ENCODE measurements at regions not wholly inside any gene's neighbourhood (a gene's known extent, or its start where the extent isn't known, plus 50 kb on each side); places are given as distances from the start of the nearest gene placed in this dataset.

GRCh38 chr13:70336866-70337265 lies 228.6 kb upstream of the KLHL1 start:
- no peak overlapping the region for H3K27ac ChIP-seq (ENCODE audit: low read depth, low read length)
- H3K9me3 ChIP-seq (ENCODE audit: control insufficient read depth, insufficient read depth, low read length), result peaks cover 4% of the 10 kb centered on the region; the same call in 1 of the 2 replicates
- DNase-seq (ENCODE audit: low read depth, low spot score), result no peak
- POLR2A ChIA-PET, result no interaction called here
- no peaks in the 10 kb centered on the region for H3K27me3 ChIP-seq (ENCODE audit: control insufficient read depth, insufficient read depth, low read length)
- H3K4me3 ChIP-seq (ENCODE audit: low read depth, low read length), result no peak overlapping the region
- CTCF ChIA-PET, result no interaction called here
- TF ChIP-seq CTCF (IDR thresholded peaks at IDR 0.05; ENCODE audit: low read depth, low read length), result no peak

DNA sequence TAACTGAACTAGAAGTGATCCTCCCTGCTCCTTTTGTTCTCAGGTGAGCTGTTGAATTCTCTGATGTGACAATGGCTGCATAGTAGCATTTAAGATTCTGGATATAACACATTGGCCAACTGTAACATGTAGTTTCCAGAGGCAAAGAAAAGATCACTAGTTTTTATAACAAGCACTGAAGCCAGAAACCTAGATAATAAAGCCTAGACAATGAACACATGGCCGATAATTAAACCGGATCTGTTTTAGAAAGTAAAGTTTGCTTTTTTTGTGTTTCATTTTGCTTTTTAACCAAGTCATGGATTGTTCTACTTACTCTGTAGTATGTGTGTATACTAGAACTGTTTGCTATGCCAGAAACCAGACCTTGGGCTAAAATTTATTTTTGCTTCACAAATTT lies 225.5 kb upstream of the KLHL1 start:
- H3K27ac ChIP-seq (ENCODE audit: low read depth, low read length), result no peak overlapping the region
- CTCF ChIA-PET, result no interaction called here

DNA sequence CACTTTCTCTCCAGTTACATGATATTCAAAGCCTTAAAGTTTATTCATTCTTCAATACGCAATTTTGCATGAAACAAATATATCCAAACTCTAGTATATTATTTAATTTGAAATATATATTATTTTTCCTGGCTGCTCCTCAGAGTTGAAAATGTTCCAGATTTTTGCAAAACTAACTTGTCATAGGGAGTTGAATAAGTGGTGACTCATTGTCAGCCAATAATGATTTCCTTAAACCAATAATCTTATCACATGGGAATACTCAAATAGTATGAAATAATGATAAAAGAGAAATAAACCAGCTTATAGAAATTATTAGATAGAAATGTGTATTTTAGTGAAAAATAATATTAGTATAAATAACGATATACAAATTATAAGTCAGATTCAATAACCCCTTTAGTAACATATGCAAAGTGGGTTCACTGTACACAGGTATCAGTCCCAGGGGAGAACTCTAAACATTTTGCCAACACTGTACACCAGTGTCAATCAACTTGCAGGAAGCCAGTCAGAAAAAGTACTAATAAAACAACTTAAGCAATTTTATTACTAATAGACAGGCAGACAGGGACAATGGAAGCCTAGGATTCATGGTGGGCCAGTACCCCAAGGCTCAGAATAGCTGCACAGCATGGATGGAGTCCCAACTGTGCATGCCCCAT lies 222.6 kb upstream of the KLHL1 start:
- H3K27me3 ChIP-seq (ENCODE audit: control insufficient read depth, insufficient read depth, low read length), result no peaks in the 10 kb centered on the region
- no peak for TF ChIP-seq CTCF (IDR thresholded peaks at IDR 0.05; ENCODE audit: low read depth, low read length)
- peaks cover 4% of the 10 kb centered on the region; the same call in 1 of the 2 replicates for H3K9me3 ChIP-seq (ENCODE audit: control insufficient read depth, insufficient read depth, low read length)
- ChIA-PET POLR2A (no interaction called here), CTCF (no interaction called here)
- H3K27ac ChIP-seq (ENCODE audit: low read depth, low read length), result no peak overlapping the region
- DNase-seq (ENCODE audit: low read depth, low spot score), result no peak
- H3K4me3 ChIP-seq (ENCODE audit: low read depth, low read length), result no peak overlapping the region

More for the DNA sequence above, 225.5 kb upstream of the KLHL1 start:
- Histone ChIP-seq H3K9me3 (ENCODE audit: control insufficient read depth, insufficient read depth, low read length) (peaks cover 4% of the 10 kb centered on the region; the same call in 1 of the 2 replicates), H3K27me3 (ENCODE audit: control insufficient read depth, insufficient read depth, low read length) (no peaks in the 10 kb centered on the region), H3K4me3 (ENCODE audit: low read depth, low read length) (no peak overlapping the region)
- POLR2A ChIA-PET, result no interaction called here
- DNase-seq (ENCODE audit: low read depth, low spot score), result no peak
- TF ChIP-seq CTCF (IDR thresholded peaks at IDR 0.05; ENCODE audit: low read depth, low read length), result no peak

- POLR2A ChIA-PET, result no interaction called here
- TF ChIP-seq CTCF (IDR thresholded peaks at IDR 0.05; ENCODE audit: low read depth, low read length), result no peak
- Histone ChIP-seq H3K4me3 (ENCODE audit: low read depth, low read length) (no peak overlapping the region), H3K27ac (ENCODE audit: low read depth, low read length) (no peak overlapping the region), H3K27me3 (ENCODE audit: control insufficient read depth, insufficient read depth, low read length) (no peaks in the 10 kb centered on the region), H3K9me3 (ENCODE audit: control insufficient read depth, insufficient read depth, low read length) (peaks cover 2% of the 10 kb centered on the region; the same call in 1 of the 2 replicates)
- CTCF ChIA-PET, result no interaction called here
- no peak for DNase-seq (ENCODE audit: low read depth, low spot score)
Observed at GRCh38 chr13:70324519-70324918, 216.3 kb upstream of the KLHL1 start.

DNA sequence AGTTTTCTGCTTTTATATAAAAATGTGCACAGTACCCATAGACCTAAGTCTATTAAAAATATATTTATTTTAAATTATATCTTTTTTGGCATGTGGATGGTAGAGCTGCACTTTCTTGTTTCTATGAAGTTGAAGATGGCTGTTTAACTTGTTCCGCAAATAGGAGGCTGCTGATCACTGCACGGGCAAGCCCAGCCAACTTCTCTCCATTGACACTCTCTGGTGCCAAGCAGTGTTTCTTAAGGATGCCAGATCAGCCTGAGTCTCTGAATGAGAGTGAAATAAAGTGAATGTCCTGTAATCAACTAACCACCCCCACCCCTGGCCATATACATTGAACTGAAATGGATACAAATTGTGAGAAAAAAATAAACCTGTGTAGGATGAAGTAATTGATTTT lies 202.9 kb upstream of the KLHL1 start:
- H3K27ac ChIP-seq (ENCODE audit: low read depth, low read length), result no peak overlapping the region
- H3K27me3 ChIP-seq (ENCODE audit: control insufficient read depth, insufficient read depth, low read length), result no peaks in the 10 kb centered on the region
- no peak overlapping the region for H3K4me3 ChIP-seq (ENCODE audit: low read depth, low read length)
- CTCF ChIA-PET, result no interaction called here
- TF ChIP-seq CTCF (IDR thresholded peaks at IDR 0.05; ENCODE audit: low read depth, low read length), result no peak
- H3K9me3 ChIP-seq (ENCODE audit: control insufficient read depth, insufficient read depth, low read length), result peaks cover 8% of the 10 kb centered on the region
- DNase-seq (ENCODE audit: low read depth, low spot score), result no peak
- POLR2A ChIA-PET, result no interaction called here
